Esophagus muscularis mucosa (tissue), 4 donors: ENCODE measurements at regions not wholly inside any gene's neighbourhood (a gene's known extent, or its start where the extent isn't known, plus 50 kb on each side); places are given as distances from the start of the nearest gene placed in this dataset.

Source experiments
- DNase-seq: peaks from one replicate; pipeline ENCODE4 v3.0.0-alpha.2; 2017; ENCODE audit errors: extremely low spot score
- H3K27ac ChIP-seq, 4 donors: fragments of 200-600 bp; sonication (generic); replicated peaks in 1 of 4; 1 replicate in 3 of 4; 2 replicates in 1 of 4; pipeline ENCODE4 v1.5.1; 2016 to 2019; ENCODE audit warnings: mild to moderate bottlenecking in 1 of 4
- H3K27me3 ChIP-seq, 4 donors: fragments of 200-600 bp; sonication (generic); one replicate each; pipeline versions ENCODE4 v1.5.1 to v1.6.0; 2016 to 2019
- H3K36me3 ChIP-seq, 4 donors: fragments of 200-600 bp; sonication (generic); one replicate each; pipeline ENCODE4 v1.5.1; 2016 to 2019
- H3K4me1 ChIP-seq, 4 donors: fragments of 200-600 bp; sonication (generic); one replicate each; pipeline ENCODE4 v1.5.1; 2016 to 2019
- H3K4me3 ChIP-seq, 4 donors: fragments of 200-600 bp; sonication (generic); 1 replicate in 2 of 4; 2 replicates in 2 of 4; pipeline ENCODE4 v1.5.1; 2016 to 2019; ENCODE audit warnings: mild to moderate bottlenecking in 4 of 4, moderate library complexity in 1 of 4
- H3K9me3 ChIP-seq, 4 donors: fragments of 200-600 bp; sonication (generic); 1 replicate in 3 of 4; 2 replicates in 1 of 4; pipeline ENCODE4 v1.5.1; 2016 to 2019
- EP300 ChIP-seq: sonication (generic); formaldehyde crosslinking; IDR thresholded peaks from one replicate; pipeline ENCODE4 v1.6.1; 2017; ENCODE audit warnings: antibody characterized with exemption
- POLR2A ChIP-seq: fragments of 450-650 bp; IDR thresholded peaks from one replicate; pipeline ENCODE4 v1.6.1; 2017; ENCODE audit warnings: antibody characterized with exemption, moderate library complexity, mild to moderate bottlenecking, low read depth
- POLR2AphosphoS5 ChIP-seq, 2 donors: sonication (generic); formaldehyde crosslinking; IDR thresholded peaks; one replicate each; pipeline ENCODE4 v1.6.1; 2017; ENCODE audit warnings: antibody characterized with exemption in 2 of 2
- WGBS: methylation state at CpG from one replicate; pipeline ENCODE4 v1.1.5; 2018; 5-methylcytosine and 5-hydroxymethylcytosine counted together
- intact Hi-C: fragments of 100-400 bp; cut with DNase I; formaldehyde crosslinking; loops from one replicate; pipeline ENCODE4 v1.15.1; 2023
- TF ChIP-seq, protein P1 (sequence below), 3 experiments: fragments of 200-600 bp in 2 of 3; fragments of 450-650 bp in 1 of 3; sonication (generic) in 2 of 3; IDR thresholded peaks; one replicate each; pipeline ENCODE4 v1.5.1; 2017 to 2019; ENCODE audit warnings: antibody characterized with exemption in 3 of 3, mild to moderate bottlenecking in 2 of 3, moderate library complexity in 1 of 3

DNA sequence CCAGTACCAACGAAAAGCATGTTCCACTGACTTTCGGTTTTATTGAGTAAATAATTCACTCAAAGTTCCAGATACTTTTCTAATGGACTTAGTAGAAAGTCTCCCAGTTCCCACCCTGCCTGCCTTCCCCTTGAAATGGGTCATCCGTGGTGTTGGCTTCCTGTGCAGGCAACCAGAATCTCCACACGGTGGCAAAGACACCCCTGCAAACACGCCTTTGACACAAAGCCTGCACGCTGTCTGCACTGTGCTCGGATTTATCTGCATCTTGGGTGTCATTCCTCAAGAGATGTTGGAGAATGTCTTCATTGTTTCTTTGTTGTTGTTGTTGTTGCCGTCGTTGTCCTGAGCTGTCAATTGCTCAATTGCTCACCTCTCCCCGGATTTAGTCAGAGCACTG is 150.0 kb upstream of the IRX2 start:
- peak; percentile 72 for DNase-seq
- peaks cover 0 to 17% (median 0%) of the 10 kb centered on the region in 4 donors for H3K27me3 ChIP-seq

DNA sequence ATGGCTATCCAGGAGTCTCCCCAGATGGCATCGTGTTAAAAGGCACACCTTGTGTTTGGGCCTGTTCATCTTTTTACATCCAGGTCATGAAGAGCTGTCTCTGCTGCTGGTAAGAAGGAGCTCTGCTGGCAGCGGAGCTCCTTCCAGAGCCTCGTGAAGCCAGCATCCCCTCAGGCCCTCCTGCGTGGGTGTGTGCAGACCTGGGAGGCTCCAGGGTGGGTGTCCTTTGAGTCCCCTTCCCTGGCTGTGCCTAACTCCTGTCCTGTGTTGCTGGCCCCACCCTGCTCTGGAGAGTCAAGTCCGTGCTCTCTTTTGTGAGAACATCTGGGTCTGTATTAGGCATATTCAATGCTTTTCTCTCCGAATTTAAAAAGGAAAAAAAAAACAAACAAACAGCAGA is 149.6 kb upstream of the IRX2 start:
- TF ChIP-seq POLR2A (no peak), POLR2AphosphoS5 (IDR thresholded peaks at IDR 0.05) (no peak), EP300 (no peak)
- TF ChIP-seq, protein P1, sequence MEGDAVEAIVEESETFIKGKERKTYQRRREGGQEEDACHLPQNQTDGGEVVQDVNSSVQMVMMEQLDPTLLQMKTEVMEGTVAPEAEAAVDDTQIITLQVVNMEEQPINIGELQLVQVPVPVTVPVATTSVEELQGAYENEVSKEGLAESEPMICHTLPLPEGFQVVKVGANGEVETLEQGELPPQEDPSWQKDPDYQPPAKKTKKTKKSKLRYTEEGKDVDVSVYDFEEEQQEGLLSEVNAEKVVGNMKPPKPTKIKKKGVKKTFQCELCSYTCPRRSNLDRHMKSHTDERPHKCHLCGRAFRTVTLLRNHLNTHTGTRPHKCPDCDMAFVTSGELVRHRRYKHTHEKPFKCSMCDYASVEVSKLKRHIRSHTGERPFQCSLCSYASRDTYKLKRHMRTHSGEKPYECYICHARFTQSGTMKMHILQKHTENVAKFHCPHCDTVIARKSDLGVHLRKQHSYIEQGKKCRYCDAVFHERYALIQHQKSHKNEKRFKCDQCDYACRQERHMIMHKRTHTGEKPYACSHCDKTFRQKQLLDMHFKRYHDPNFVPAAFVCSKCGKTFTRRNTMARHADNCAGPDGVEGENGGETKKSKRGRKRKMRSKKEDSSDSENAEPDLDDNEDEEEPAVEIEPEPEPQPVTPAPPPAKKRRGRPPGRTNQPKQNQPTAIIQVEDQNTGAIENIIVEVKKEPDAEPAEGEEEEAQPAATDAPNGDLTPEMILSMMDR (IDR thresholded peaks at IDR 0.05) = no peak
- H3K4me1 ChIP-seq = no peaks in the 10 kb centered on the region
- intact Hi-C loops = no loop called here
- H3K27ac ChIP-seq = no peak overlapping the region
- 70% methylated on average over 6 of the region's 6 CpGs for WGBS
- H3K4me3 ChIP-seq = no peak overlapping the region
- H3K27me3 ChIP-seq = peaks cover 0 to 14% (median 0%) of the 10 kb centered on the region in 4 donors
- H3K36me3 ChIP-seq = no peaks in the 10 kb centered on the region
- H3K9me3 ChIP-seq = peaks cover 0 to 5% (median 0%) of the 10 kb centered on the region in 4 donors
- no peak for DNase-seq

More for the DNA sequence above, 150.0 kb upstream of the IRX2 start:
- Histone ChIP-seq H3K27ac (no peak overlapping the region), H3K36me3 (no peaks in the 10 kb centered on the region), H3K9me3 (peaks cover 0 to 5% (median 0%) of the 10 kb centered on the region in 4 donors), H3K4me1 (no peaks in the 10 kb centered on the region), H3K4me3 (no peak overlapping the region)
- intact Hi-C loops = no loop called here
- WGBS = 82% methylated on average over 10 of the region's 10 CpGs
- TF ChIP-seq, protein P1 (IDR thresholded peaks at IDR 0.05) = no peak
- TF ChIP-seq POLR2AphosphoS5 (IDR thresholded peaks at IDR 0.05) = no peak
- TF ChIP-seq POLR2A = no peak
- TF ChIP-seq EP300 = no peak

DNA sequence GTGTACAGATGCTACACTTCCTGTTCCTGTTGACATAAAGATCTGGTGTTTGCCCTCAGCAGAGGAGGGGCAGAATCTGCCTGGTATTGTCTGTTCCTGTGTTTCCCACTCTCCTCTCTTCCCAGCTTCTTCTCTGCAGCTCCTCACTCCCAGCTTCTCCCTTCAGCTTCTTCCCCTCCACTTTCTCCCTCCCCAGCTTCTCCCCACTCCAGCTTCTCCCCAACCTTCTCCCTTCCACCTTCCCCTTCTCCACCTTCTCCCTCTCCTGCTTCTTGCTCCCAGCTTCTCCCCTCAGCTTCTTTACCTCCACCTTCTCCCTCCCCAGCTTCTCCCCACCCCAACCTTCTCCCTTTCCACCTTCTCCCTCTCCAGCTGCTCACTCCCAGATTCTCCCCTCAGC is 148.9 kb upstream of the IRX2 start:
- TF ChIP-seq POLR2A (no peak), EP300 (no peak), POLR2AphosphoS5 (IDR thresholded peaks at IDR 0.05) (no peak)
- TF ChIP-seq, protein P1 (IDR thresholded peaks at IDR 0.05) = no peak
- H3K4me3 ChIP-seq = no peak overlapping the region
- peaks cover 0 to 5% (median 0%) of the 10 kb centered on the region in 4 donors for H3K9me3 ChIP-seq
- DNase-seq = peak; percentile 21
- H3K27me3 ChIP-seq = peaks cover 0 to 14% (median 0%) of the 10 kb centered on the region in 4 donors
- H3K36me3 ChIP-seq = no peaks in the 10 kb centered on the region
- no peaks in the 10 kb centered on the region for H3K4me1 ChIP-seq
- no peak overlapping the region for H3K27ac ChIP-seq
- intact Hi-C loops = no loop called here

DNA sequence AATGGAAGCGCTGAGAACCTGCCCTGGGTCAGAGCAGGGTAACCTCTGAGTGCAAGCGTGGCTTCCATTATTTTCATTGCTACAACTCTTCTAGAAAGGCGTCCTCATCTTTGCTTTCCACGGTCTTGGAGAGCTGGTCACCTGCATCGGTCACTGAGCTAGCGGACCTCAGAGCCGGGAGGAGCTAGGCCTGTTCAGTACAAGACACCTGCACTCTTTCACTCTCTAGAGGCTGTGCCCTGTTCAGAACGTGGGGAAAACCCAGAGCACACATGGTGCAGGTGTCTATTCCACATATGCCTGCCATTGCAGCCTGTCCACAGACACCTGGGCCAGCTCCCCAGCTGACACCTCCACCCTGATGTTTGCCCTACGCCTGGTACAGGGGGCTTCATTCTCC is 147.8 kb upstream of the IRX2 start:
- Histone ChIP-seq H3K4me1 (no peaks in the 10 kb centered on the region), H3K9me3 (peaks cover 0 to 8% (median 0%) of the 10 kb centered on the region in 4 donors), H3K27me3 (peaks cover 0 to 11% (median 0%) of the 10 kb centered on the region in 4 donors), H3K4me3 (no peak overlapping the region), H3K27ac (no peak overlapping the region), H3K36me3 (no peaks in the 10 kb centered on the region)
- DNase-seq = peak; percentile 60
- intact Hi-C loops = no loop called here
- TF ChIP-seq POLR2AphosphoS5 (IDR thresholded peaks at IDR 0.05) = no peak
- no peak for TF ChIP-seq EP300
- TF ChIP-seq POLR2A = no peak
- TF ChIP-seq, protein P1 (IDR thresholded peaks at IDR 0.05) = no peak
- 92% methylated on average over 8 of the region's 9 CpGs for WGBS

DNA sequence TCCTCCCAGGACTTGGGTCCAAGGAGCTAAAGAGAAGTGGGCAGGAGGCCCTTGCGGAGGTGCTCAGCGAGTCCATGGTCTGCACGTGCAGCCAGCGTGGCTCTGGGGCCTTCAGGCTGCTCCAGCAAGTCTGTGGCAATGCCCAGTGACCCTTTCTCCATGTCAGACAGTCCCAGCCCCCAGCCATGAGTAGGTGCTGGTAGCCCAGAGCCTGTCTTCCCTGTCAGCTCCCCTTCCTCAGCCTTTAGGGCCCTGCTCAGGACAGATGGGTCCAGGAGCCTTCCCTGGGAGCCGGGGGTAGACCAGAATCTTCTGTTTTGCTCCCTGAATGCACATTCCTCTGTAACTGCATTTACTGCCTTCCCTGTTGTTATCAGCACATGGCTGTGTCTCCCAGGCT is 147.2 kb upstream of the IRX2 start:
- intact Hi-C loops = no loop called here
- H3K4me1 ChIP-seq = no peaks in the 10 kb centered on the region
- no peak overlapping the region for H3K4me3 ChIP-seq
- 86% methylated on average over 2 of the region's 5 CpGs for WGBS
- H3K27ac ChIP-seq = no peak overlapping the region
- no peaks in the 10 kb centered on the region for H3K36me3 ChIP-seq
- no peak for TF ChIP-seq EP300
- TF ChIP-seq, protein P1 (IDR thresholded peaks at IDR 0.05) = no peak
- TF ChIP-seq POLR2AphosphoS5 (IDR thresholded peaks at IDR 0.05) = no peak
- no peak for TF ChIP-seq POLR2A
- peak; percentile 74 for DNase-seq
- peaks cover 0 to 6% (median 0%) of the 10 kb centered on the region in 4 donors for H3K27me3 ChIP-seq
- H3K9me3 ChIP-seq = peaks cover 0 to 8% (median 0%) of the 10 kb centered on the region in 4 donors
